ENCODE measurements at regions not wholly inside any gene's neighbourhood (a gene's known extent, or its start where the extent isn't known, plus 50 kb on each side); places are given as distances from the start of the nearest gene placed in this dataset.

GRCh38 chr5:1649554-1649953 lies 125.8 kb upstream of the LPCAT1 start:
- POLR2A ChIA-PET: no interaction called here
- ATAC-seq: no peak

GRCh38 chr5:1648806-1649205 lies 125.0 kb upstream of the LPCAT1 start:
- Mint-ChIP-seq H3K4me3 (no peak overlapping the region), H3K27me3 (ENCODE audit: low read depth) (peaks cover 73% of the 10 kb centered on the region), H3K4me1 (peaks cover 13% of the 10 kb centered on the region), H3K36me3 (no peaks in the 10 kb centered on the region), H3K9me3 (no peaks in the 10 kb centered on the region), H3K27ac (no peak overlapping the region)
- no peak for DNase-seq (ENCODE audit: low spot score)
- CTCF ChIA-PET: interaction anchor here (1.0 kb wide), 1 partner anchor 269 kb away, joined by 4 read pairs; no protein-coding TSS in a partner anchor
- TF ChIP-seq GRHL2 (CRISPR knock-in tag; IDR thresholded peaks at IDR 0.05; ENCODE audit: insufficient replicate concordance, severe bottlenecking) (no peak), MXD4 (CRISPR knock-in tag; IDR thresholded peaks at IDR 0.05; ENCODE audit: borderline replicate concordance) (no peak), NR1H2 (CRISPR knock-in tag; IDR thresholded peaks at IDR 0.05) (no peak), ATF6 (CRISPR knock-in tag; IDR thresholded peaks at IDR 0.05) (no peak), IRF1 (CRISPR knock-in tag; IDR thresholded peaks at IDR 0.05) (no peak), ERG (CRISPR knock-in tag; IDR thresholded peaks at IDR 0.05) (no peak), MYBL2 (CRISPR knock-in tag; IDR thresholded peaks at IDR 0.05) (no peak), KAT7 (CRISPR knock-in tag; IDR thresholded peaks at IDR 0.05; ENCODE audit: borderline replicate concordance) (no peak), PRRX2 (CRISPR knock-in tag; IDR thresholded peaks at IDR 0.05) (no peak), ZNF423 (CRISPR knock-in tag; IDR thresholded peaks at IDR 0.05) (no peak), ESRRA (CRISPR knock-in tag; IDR thresholded peaks at IDR 0.05; ENCODE audit: borderline replicate concordance) (no peak), SOX15 (CRISPR knock-in tag; IDR thresholded peaks at IDR 0.05) (no peak)
- no peak for ATAC-seq
- POLR2A ChIA-PET: no interaction called here

More at GRCh38 chr5:1649554-1649953, 125.8 kb upstream of the LPCAT1 start:
- Mint-ChIP-seq H3K27me3 (ENCODE audit: low read depth) (peaks cover 74% of the 10 kb centered on the region), H3K27ac (no peak overlapping the region), H3K4me3 (no peak overlapping the region), H3K9me3 (no peaks in the 10 kb centered on the region), H3K36me3 (no peaks in the 10 kb centered on the region), H3K4me1 (peaks cover 8% of the 10 kb centered on the region)
- DNase-seq (ENCODE audit: low spot score): no peak
- TF ChIP-seq NR1H2 (CRISPR knock-in tag; IDR thresholded peaks at IDR 0.05) (no peak), GRHL2 (CRISPR knock-in tag; IDR thresholded peaks at IDR 0.05; ENCODE audit: insufficient replicate concordance, severe bottlenecking) (no peak), ATF2 (CRISPR knock-in tag; IDR thresholded peaks at IDR 0.05; ENCODE audit: borderline replicate concordance, low read depth) (no peak), CREM (CRISPR knock-in tag; IDR thresholded peaks at IDR 0.05) (no peak), AFF4 (CRISPR knock-in tag; IDR thresholded peaks at IDR 0.05; ENCODE audit: borderline replicate concordance) (no peak), HMGXB4 (CRISPR knock-in tag; IDR thresholded peaks at IDR 0.05) (no peak)
- CTCF ChIA-PET: no interaction called here

Measured in WTC11 (cell line).